ENCODE measurements at regions not wholly inside any gene's neighbourhood (a gene's known extent, or its start where the extent isn't known, plus 50 kb on each side); places are given as distances from the start of the nearest gene placed in this dataset.
"Not testable (repeated sequence)": the region's sequence is repeated elsewhere in the genome, so short reads cannot be mapped to it uniquely, and the experiment has no call there.

- not testable (repeated sequence) for DNase-seq (ENCODE audit: extremely low read depth, low read depth)
These were observed 69.9 kb downstream of the ALG1L2 start for GRCh38 chr3:130151555-130151954.

GRCh38 chr3:130153247-130153646 is 71.6 kb downstream of the ALG1L2 start:
- DNase-seq (ENCODE audit: extremely low read depth, low read depth) = not testable (repeated sequence)

GRCh38 chr3:130155464-130155863 is 73.8 kb downstream of the ALG1L2 start:
- DNase-seq (ENCODE audit: extremely low read depth, low read depth) = not testable (repeated sequence)

DNA sequence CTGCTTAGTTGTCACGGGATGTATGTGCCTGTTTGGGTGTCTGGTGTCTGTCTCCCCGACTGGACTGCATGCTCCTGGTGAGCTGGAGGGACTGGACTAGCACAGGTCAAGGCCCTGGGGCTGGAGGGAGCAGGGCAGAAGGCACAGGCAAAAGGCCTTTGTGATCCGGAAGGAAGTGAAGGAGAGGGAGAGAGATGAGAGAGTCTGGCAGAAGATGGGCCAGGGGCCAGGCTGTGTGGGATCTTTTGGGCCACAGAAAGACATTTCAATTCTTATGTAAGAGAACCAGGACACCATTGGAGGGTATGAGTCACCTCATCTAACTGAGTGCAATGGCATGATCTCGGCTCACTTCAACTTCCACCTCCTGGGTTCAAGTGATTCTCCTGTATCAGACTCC is 85.2 kb downstream of the ALG1L2 start:
- not testable (repeated sequence) for DNase-seq (ENCODE audit: extremely low read depth, low read depth)

DNA sequence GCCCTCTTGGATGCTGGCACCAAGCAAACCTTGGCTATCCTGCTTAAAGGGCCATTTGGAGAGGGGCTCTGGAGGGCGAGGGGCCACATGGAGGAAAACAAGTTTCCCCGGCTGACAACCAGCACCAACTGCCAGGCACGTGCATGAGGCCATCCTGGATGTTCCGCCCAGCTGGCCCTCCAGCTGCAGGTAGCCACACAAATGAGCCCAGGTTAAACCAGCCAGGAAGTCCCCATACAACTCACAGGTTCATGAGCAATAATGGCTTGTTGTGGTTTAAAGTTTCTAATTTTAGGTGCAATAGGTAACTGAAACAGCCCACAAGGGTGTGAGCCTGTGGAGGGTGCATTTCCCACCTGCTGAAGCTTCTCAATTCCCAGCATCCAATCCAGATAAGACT is 93.6 kb downstream of the ALG1L2 start:
- DNase-seq (ENCODE audit: extremely low read depth, low read depth) = not testable (repeated sequence)

- DNase-seq (ENCODE audit: extremely low read depth, low read depth) = not testable (repeated sequence)
These were observed 95.0 kb downstream of the ALG1L2 start for GRCh38 chr3:130176476-130177256.

DNA sequence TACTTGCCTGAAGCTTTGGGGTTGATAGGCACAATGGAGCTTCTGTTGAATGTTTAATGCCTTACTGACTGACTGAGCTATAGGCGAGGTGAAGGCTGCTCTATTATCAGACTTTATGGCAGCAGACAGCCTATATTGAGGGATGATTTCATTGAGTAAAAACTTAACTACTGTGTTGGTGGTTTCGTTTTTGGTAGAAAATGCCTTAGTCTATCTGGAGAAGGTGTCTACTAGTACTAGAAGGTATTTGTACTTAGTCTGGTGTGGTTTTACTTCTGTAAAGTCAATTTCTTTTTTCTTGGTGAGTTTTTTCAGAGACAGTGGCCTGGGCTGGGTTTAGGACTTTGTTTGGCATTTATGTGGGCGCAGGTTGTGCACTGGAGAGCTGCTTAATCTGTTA is 97.2 kb downstream of the ALG1L2 start:
- not testable (repeated sequence) for DNase-seq (ENCODE audit: extremely low read depth, low read depth)

GRCh38 chr3:130179353-130179970 is 97.8 kb downstream of the ALG1L2 start:
- DNase-seq (ENCODE audit: extremely low read depth, low read depth) = not testable (repeated sequence)

DNA sequence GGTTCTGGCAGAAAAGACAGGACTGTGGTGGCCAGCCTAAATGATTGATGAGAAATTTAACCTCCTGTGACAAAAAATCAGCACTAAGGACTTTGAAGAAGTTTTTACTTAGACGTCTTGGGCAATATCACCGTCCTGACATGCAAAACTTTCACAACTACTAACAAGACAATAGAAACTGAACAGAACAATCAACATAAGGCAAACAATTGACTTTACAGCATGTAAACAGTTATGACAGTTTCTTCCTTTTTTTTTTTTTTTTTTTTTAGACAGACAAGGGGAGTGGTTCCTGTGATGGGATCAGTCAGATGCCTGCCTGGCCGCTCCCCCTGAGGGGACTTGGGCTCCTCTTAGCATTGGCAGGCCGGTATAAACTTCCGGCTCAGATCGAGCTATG is 100.8 kb downstream of the ALG1L2 start:
- DNase-seq (ENCODE audit: extremely low read depth, low read depth) = not testable (repeated sequence)

GRCh38 chr3:130183689-130184088 is 102.1 kb downstream of the ALG1L2 start:
- DNase-seq (ENCODE audit: extremely low read depth, low read depth) = not testable (repeated sequence)

DNA sequence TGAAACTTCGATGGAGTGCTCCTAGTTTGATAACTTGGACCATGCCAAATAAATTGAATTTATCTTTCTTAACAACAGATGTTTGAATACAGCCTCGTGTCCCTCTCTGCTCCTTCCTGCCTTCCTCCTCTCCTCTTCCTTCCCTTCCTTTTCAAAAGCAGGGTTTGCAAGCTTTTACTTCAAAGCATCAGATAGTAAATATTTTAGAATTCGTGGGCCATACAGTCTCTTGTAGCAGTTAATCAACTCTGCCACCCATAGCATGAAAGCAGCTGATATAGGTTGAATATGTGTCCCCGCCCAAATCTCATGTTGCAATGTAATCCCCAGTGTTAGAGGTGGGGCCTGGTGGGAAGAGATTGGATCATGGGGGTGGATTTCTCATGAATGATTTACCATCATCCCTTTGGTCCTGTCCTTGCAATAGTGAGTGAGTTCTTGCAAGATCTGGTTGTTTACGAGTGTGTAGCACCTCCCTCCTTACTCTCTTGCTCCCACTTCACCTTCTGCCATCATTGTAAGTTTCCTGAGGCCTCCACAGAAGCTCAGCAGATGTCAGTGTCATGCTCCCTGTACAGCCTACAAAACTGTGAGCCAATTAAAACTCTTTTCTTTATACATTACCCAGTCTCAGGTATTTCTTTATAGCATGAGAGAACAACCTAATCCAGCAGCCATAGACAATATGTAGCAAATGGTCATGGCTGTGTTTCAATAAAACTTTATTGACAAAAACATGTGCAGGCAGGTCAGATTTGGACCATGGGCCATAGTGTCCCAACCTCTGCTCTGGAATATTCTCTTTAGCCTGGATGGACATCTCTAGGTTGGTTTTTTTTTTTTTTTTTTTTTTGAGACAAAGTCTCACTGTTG is 102.8 kb downstream of the ALG1L2 start:
- not testable (repeated sequence) for DNase-seq (ENCODE audit: extremely low read depth, low read depth)

GRCh38 chr3:130201272-130201671 is 119.6 kb downstream of the ALG1L2 start:
- not testable (repeated sequence) for DNase-seq (ENCODE audit: extremely low read depth, low read depth)

DNA sequence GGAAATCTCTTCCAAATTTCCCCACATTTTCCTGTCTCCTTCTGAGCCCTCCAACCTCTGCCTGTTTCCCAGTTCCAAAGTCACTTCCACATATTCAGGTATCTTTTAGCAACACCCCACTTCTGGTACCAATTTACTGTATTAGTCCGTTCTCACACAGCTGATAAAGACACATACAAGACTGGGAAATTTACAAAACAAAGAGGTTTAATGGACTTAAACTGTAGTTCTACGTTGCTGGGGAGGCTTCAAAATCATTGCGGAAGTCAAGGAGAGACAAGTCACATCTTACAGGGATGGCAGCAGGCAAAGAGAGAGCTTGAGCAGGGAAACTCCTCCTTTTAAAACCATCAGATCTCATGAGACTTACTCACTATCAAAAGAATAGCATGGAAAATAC is 122.0 kb downstream of the ALG1L2 start:
- DNase-seq (ENCODE audit: extremely low read depth, low read depth) = not testable (repeated sequence)

- DNase-seq (ENCODE audit: extremely low read depth, low read depth) = no peak
- TF ChIP-seq CTCF (IDR thresholded peaks at IDR 0.05; ENCODE audit: low read depth, low read length) = no peak
These were observed 117.9 kb upstream of the COL6A5 start for GRCh38 chr3:130227540-130227939.

Measured in AG09319 (cell line).